ENCODE measurements at regions not wholly inside any gene's neighbourhood (a gene's known extent, or its start where the extent isn't known, plus 50 kb on each side); places are given as distances from the start of the nearest gene placed in this dataset.

- no peak overlapping the region for H3K4me3 ChIP-seq (ENCODE audit: low read depth, low read length)
- DNase-seq (ENCODE audit: low read depth): no peak
- TF ChIP-seq MYC (IDR thresholded peaks at IDR 0.05; ENCODE audit: low read depth, low read length) (no peak), POLR2A (IDR thresholded peaks at IDR 0.05; ENCODE audit: extremely low read depth, insufficient read length) (no peak), MAX (IDR thresholded peaks at IDR 0.05; ENCODE audit: low read depth, low read length) (no peak), CTCF (IDR thresholded peaks at IDR 0.05; ENCODE audit: low read depth, low read length) (no peak)
These were observed 200.5 kb upstream of the ANK2 start for GRCh38 chr4:112848911-112849310.

GRCh38 chr4:112852601-112853000 is 196.9 kb upstream of the ANK2 start:
- TF ChIP-seq POLR2A (IDR thresholded peaks at IDR 0.05; ENCODE audit: extremely low read depth, insufficient read length) (no peak), MYC (IDR thresholded peaks at IDR 0.05; ENCODE audit: low read depth, low read length) (no peak), CTCF (IDR thresholded peaks at IDR 0.05; ENCODE audit: low read depth, low read length) (no peak), MAX (IDR thresholded peaks at IDR 0.05; ENCODE audit: low read depth, low read length) (no peak)
- no peak for DNase-seq (ENCODE audit: low read depth)

GRCh38 chr4:112853662-112854256 is 195.7 kb upstream of the ANK2 start:
- peak; percentile 2 for DNase-seq (ENCODE audit: low read depth)
- TF ChIP-seq CTCF (IDR thresholded peaks at IDR 0.05; ENCODE audit: low read depth, low read length): peak; percentile 38
- TF ChIP-seq MAX (IDR thresholded peaks at IDR 0.05; ENCODE audit: low read depth, low read length): no peak
- H3K4me3 ChIP-seq (ENCODE audit: low read depth, low read length): no peak overlapping the region

More at GRCh38 chr4:112852601-112853000, 196.9 kb upstream of the ANK2 start:
- H3K4me3 ChIP-seq (ENCODE audit: low read depth, low read length): no peak overlapping the region

GRCh38 chr4:112854420-112854819 is 195.0 kb upstream of the ANK2 start:
- H3K4me3 ChIP-seq (ENCODE audit: low read depth, low read length): no peak overlapping the region
- no peak for TF ChIP-seq MAX (IDR thresholded peaks at IDR 0.05; ENCODE audit: low read depth, low read length)
- TF ChIP-seq POLR2A (IDR thresholded peaks at IDR 0.05; ENCODE audit: extremely low read depth, insufficient read length): no peak
- TF ChIP-seq CTCF (IDR thresholded peaks at IDR 0.05; ENCODE audit: low read depth, low read length): no peak
- TF ChIP-seq MYC (IDR thresholded peaks at IDR 0.05; ENCODE audit: low read depth, low read length): no peak
- no peak for DNase-seq (ENCODE audit: low read depth)

- no peak overlapping the region for H3K4me3 ChIP-seq (ENCODE audit: low read depth, low read length)
- DNase-seq (ENCODE audit: low read depth): no peak
- TF ChIP-seq MAX (IDR thresholded peaks at IDR 0.05; ENCODE audit: low read depth, low read length) (no peak), POLR2A (IDR thresholded peaks at IDR 0.05; ENCODE audit: extremely low read depth, insufficient read length) (no peak), CTCF (IDR thresholded peaks at IDR 0.05; ENCODE audit: low read depth, low read length) (no peak), MYC (IDR thresholded peaks at IDR 0.05; ENCODE audit: low read depth, low read length) (no peak)
These were observed 194.4 kb upstream of the ANK2 start for GRCh38 chr4:112855058-112855457.

Data from NB4 (cell line).